IMR-90 (cell line): ENCODE measurements at regions not wholly inside any gene's neighbourhood (a gene's known extent, or its start where the extent isn't known, plus 50 kb on each side); places are given as distances from the start of the nearest gene placed in this dataset.

ENCODE experiments used
- ATAC-seq: fragments of 200-7000 bp; cut with Tn5 transposase; 2 replicates; pipeline ENCODE4 v1.9.1; 2020; ENCODE audit warnings: low read depth, mild to moderate bottlenecking, moderate library complexity
- BruUV-seq: library from RNA; stranded (reverse); fragments of 400-500 nt; replicated peaks from 2 replicates; lab custom pipeline; 2021; lab: Mats Ljungman, UMichigan
- CTCF ChIA-PET: fragments of 300-600 bp; formaldehyde crosslinking; extraction: SDS; loops from one replicate; lab custom pipeline; 2021; ENCODE audit warnings: antibody characterized with exemption; lab: Yijun Ruan, JAX
- POLR2A ChIA-PET: fragments of 300-600 bp; sonication (Branson Sonifier 250); formaldehyde crosslinking; loops from one replicate; lab custom pipeline; 2022; ENCODE audit warnings: antibody characterized with exemption; ENCODE audit not compliant: unreplicated experiment; lab: Charles Lee
- DNase-seq: peaks from one replicate; pipeline ENCODE4 v3.0.0; 2013
- H2AFZ ChIP-seq: replicated peaks from 2 replicates; pipeline ENCODE3; 2013; ENCODE audit warnings: low read length, mild to moderate bottlenecking; ENCODE audit not compliant: poor library complexity
- H2AK5ac ChIP-seq: 2 replicates; pipeline ENCODE4 v1.6.1; 2013; ENCODE audit warnings: low read depth, low read length, inconsistent platforms
- H2AK9ac ChIP-seq: replicated peaks from 2 replicates; pipeline ENCODE3; 2013; ENCODE audit warnings: mild to moderate bottlenecking, low read depth, low read length, moderate library complexity; ENCODE audit not compliant: poor library complexity
- H2BK120ac ChIP-seq: 2 replicates; pipeline ENCODE4 v1.6.1; 2013; ENCODE audit warnings: low read depth, low read length, inconsistent platforms
- H2BK15ac ChIP-seq: 3 replicates; pipeline ENCODE4 v1.6.1; 2013; ENCODE audit warnings: low read depth, low read length, inconsistent platforms
- H2BK20ac ChIP-seq: 2 replicates; pipeline ENCODE4 v1.6.1; 2013; ENCODE audit warnings: low read depth, mild to moderate bottlenecking, inconsistent platforms, low read length, moderate library complexity
- H2BK5ac ChIP-seq: 2 replicates; pipeline ENCODE4 v1.6.1; 2013; ENCODE audit warnings: mild to moderate bottlenecking, low read depth, low read length, inconsistent platforms; ENCODE audit not compliant: poor library complexity, severe bottlenecking
- H3K14ac ChIP-seq: replicated peaks from 2 replicates; pipeline ENCODE4 v1.6.1; 2013; ENCODE audit warnings: low read depth, low read length, inconsistent platforms
- H3K18ac ChIP-seq: 2 replicates; pipeline ENCODE4 v1.6.1; 2013; ENCODE audit warnings: low read depth, low read length, control low read depth
- H3K23ac ChIP-seq: 2 replicates; pipeline ENCODE4 v1.6.1; 2013; ENCODE audit warnings: low read depth, low read length, inconsistent platforms
- H3K27ac ChIP-seq: 2 replicates; pipeline ENCODE4 v1.5.1; 2013; ENCODE audit warnings: mild to moderate bottlenecking, control low read depth, low read length; ENCODE audit not compliant: insufficient read depth
- H3K27me3 ChIP-seq: 2 replicates; pipeline ENCODE4 v1.6.1; 2013; ENCODE audit warnings: low read length; ENCODE audit not compliant: control insufficient read depth, insufficient read depth
- H3K36me3 ChIP-seq: 2 replicates; pipeline ENCODE4 v1.6.1; 2013; ENCODE audit warnings: low read length, mixed read lengths; ENCODE audit not compliant: control insufficient read depth, insufficient read depth
- H3K4ac ChIP-seq: 2 replicates; pipeline ENCODE4 v1.6.1; 2013; ENCODE audit warnings: low read depth, low read length, inconsistent platforms
- H3K4me1 ChIP-seq: 2 replicates; pipeline ENCODE4 v1.6.1; 2013; ENCODE audit warnings: low read length, mixed read lengths; ENCODE audit not compliant: control insufficient read depth, insufficient read depth
- H3K4me2 ChIP-seq: 2 replicates; pipeline ENCODE4 v1.6.1; 2013; ENCODE audit warnings: low read depth, mild to moderate bottlenecking, control low read depth, low read length, moderate library complexity
- H3K4me3 ChIP-seq: 2 replicates; pipeline ENCODE4 v1.5.1; 2013; ENCODE audit warnings: low read depth, mild to moderate bottlenecking, control low read depth, low read length, moderate library complexity; ENCODE audit not compliant: insufficient read depth
- H3K56ac ChIP-seq: 2 replicates; pipeline ENCODE4 v1.6.1; 2013; ENCODE audit warnings: low read length, inconsistent platforms; ENCODE audit not compliant: insufficient read depth; ENCODE audit errors: extremely low read depth
- H3K79me1 ChIP-seq, 2 experiments: 2 replicates each; pipeline ENCODE4 v1.6.1; 2013; ENCODE audit warnings: low read length in 2 of 2, inconsistent platforms in 1 of 2, low read depth in 1 of 2
- H3K9ac ChIP-seq: 2 replicates; pipeline ENCODE4 v1.6.1; 2013; ENCODE audit warnings: low read depth, low read length, control low read depth
- H3K9me1 ChIP-seq: 2 replicates; pipeline ENCODE4 v1.6.1; 2013; ENCODE audit warnings: low read length, inconsistent platforms; ENCODE audit not compliant: insufficient read depth
- H3K9me3 ChIP-seq: 2 replicates; pipeline ENCODE4 v1.6.1; 2013; ENCODE audit warnings: low read length; ENCODE audit not compliant: control insufficient read depth, insufficient read depth
- H4K20me1 ChIP-seq: 2 replicates; pipeline ENCODE4 v1.6.1; 2013; ENCODE audit warnings: low read length, inconsistent platforms; ENCODE audit not compliant: insufficient read depth
- H4K5ac ChIP-seq: 2 replicates; pipeline ENCODE4 v1.6.1; 2013; ENCODE audit warnings: mild to moderate bottlenecking, low read depth, low read length, control low read depth
- H4K8ac ChIP-seq, 2 experiments: 2 replicates each; pipeline ENCODE4 v1.6.1; 2013; ENCODE audit warnings: low read depth in 2 of 2, low read length in 2 of 2, control low read depth in 1 of 2, inconsistent platforms in 1 of 2
- H4K91ac ChIP-seq: 2 replicates; pipeline ENCODE4 v1.6.1; 2013; ENCODE audit warnings: low read depth, low read length, inconsistent platforms; ENCODE audit not compliant: insufficient read depth
- CEBPB ChIP-seq: IDR thresholded peaks from 2 replicates; pipeline ENCODE4 v1.6.1; 2012; ENCODE audit warnings: low read depth, low read length, improper control_type of control experiment
- CHD1 ChIP-seq: IDR thresholded peaks from 2 replicates; pipeline ENCODE4 v1.6.1; 2012; ENCODE audit warnings: low read depth, low read length, improper control_type of control experiment
- MAFK ChIP-seq: IDR thresholded peaks from 2 replicates; pipeline ENCODE4 v1.6.1; 2012; ENCODE audit warnings: low read depth, low read length, improper control_type of control experiment
- MAZ ChIP-seq: IDR thresholded peaks from 2 replicates; pipeline ENCODE4 v1.6.1; 2012; ENCODE audit warnings: low read depth, mild to moderate bottlenecking, low read length, improper control_type of control experiment, moderate library complexity, borderline replicate concordance
- MXI1 ChIP-seq: IDR thresholded peaks from 2 replicates; pipeline ENCODE4 v1.6.1; 2012; ENCODE audit warnings: low read depth, mild to moderate bottlenecking, low read length, moderate library complexity, borderline replicate concordance
- NFE2L2 ChIP-seq: fragments of 150-350 bp; IDR thresholded peaks from 2 replicates; pipeline ENCODE4 v1.6.1; 2016; ENCODE audit warnings: low read depth, mild to moderate bottlenecking, low read length
- POLR2A ChIP-seq: IDR thresholded peaks from 2 replicates; pipeline ENCODE4 v1.6.1; 2012; ENCODE audit warnings: mild to moderate bottlenecking, low read depth, low read length
- RAD21 ChIP-seq: IDR thresholded peaks from 2 replicates; pipeline ENCODE4 v1.6.1; 2012; ENCODE audit warnings: low read length, improper control_type of control experiment
- RFX5 ChIP-seq: IDR thresholded peaks from 2 replicates; pipeline ENCODE4 v1.8.0; 2012; ENCODE audit warnings: low read depth, mild to moderate bottlenecking, low read length, moderate library complexity
- SMC3 ChIP-seq: fragments of 150-350 bp; IDR thresholded peaks from 2 replicates; pipeline ENCODE4 v1.6.1; 2016; ENCODE audit warnings: low read depth, mild to moderate bottlenecking, antibody characterized with exemption, low read length, moderate library complexity
- WGBS, 2 experiments: methylation state at CpG; one replicate each; pipeline versions ENCODE4 v1.1.5 to v1.1.7; 2013; ENCODE audit warnings: missing lambda C conversion rate in 2 of 2; ENCODE audit not compliant: insufficient read length in 1 of 2; ENCODE audit errors: extremely low coverage in 2 of 2; 5-methylcytosine and 5-hydroxymethylcytosine counted together
- dilution Hi-C: fragments of 300-500 bp; cut with HindIII; formaldehyde crosslinking; loops from one replicate; pipeline ENCODE4 v1.14.3; 2018; ENCODE audit warnings: low sequenced_read_pairs; ENCODE audit not compliant: unreplicated experiment
- in situ Hi-C: fragments of 300-500 bp; cut with MboI; formaldehyde crosslinking; loops from 3 replicates; pipeline ENCODE4 v1.14.3; 2019; ENCODE audit warnings: low sequenced_read_pairs, inconsistent platforms, mixed read lengths
- intact Hi-C: fragments of 100-400 bp; cut with micrococcal nuclease; formaldehyde crosslinking; loops from 2 replicates; pipeline ENCODE4 v1.10.0; 2022
- TF ChIP-seq, protein P1 (sequence below): fragments of 150-350 bp; IDR thresholded peaks from 2 replicates; pipeline ENCODE4 v1.6.1; 2016; ENCODE audit warnings: low read depth, mild to moderate bottlenecking, low read length, moderate library complexity, borderline replicate concordance
- TF ChIP-seq, protein P2 (sequence below): fragments of 150-350 bp; IDR thresholded peaks from 2 replicates; pipeline ENCODE4 v1.6.1; 2017; ENCODE audit warnings: mild to moderate bottlenecking, antibody characterized with exemption, low read length, low read depth

DNA sequence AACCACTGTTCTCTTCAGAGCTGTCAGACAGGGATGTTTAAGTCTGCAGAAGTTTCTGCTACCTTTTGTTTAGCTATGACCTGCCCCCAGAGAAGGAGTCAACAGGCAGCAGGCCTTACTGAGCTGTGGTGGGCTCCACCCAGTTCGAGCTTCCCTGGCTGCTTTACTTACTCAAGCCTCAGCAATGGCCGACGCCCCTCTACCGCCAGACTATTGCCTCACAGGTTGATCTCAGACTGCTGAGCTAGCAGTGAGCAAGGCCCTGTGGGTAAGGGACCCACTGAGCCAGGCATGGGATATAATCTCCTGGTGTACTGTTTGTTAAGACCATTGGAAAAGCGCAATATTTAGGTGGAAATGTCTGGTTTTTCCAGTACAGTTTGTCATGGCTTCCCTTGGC, 229.6 kb downstream of the TMEM167A start:
- H4K91ac ChIP-seq: no peak overlapping the region
- no peak overlapping the region for H3K56ac ChIP-seq
- H4K20me1 ChIP-seq: no peaks in the 10 kb centered on the region
- H3K27me3 ChIP-seq: no peaks in the 10 kb centered on the region
- ATAC-seq: no peak
- TF ChIP-seq MAFK: no peak
- TF ChIP-seq CHD1: no peak
- no peak for TF ChIP-seq SMC3
- TF ChIP-seq MXI1: no peak
- no peak for TF ChIP-seq RAD21
- TF ChIP-seq, protein P1, sequence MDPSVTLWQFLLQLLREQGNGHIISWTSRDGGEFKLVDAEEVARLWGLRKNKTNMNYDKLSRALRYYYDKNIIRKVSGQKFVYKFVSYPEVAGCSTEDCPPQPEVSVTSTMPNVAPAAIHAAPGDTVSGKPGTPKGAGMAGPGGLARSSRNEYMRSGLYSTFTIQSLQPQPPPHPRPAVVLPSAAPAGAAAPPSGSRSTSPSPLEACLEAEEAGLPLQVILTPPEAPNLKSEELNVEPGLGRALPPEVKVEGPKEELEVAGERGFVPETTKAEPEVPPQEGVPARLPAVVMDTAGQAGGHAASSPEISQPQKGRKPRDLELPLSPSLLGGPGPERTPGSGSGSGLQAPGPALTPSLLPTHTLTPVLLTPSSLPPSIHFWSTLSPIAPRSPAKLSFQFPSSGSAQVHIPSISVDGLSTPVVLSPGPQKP: no peak
- TF ChIP-seq MAZ: no peak
- TF ChIP-seq CEBPB: no peak
- TF ChIP-seq NFE2L2: no peak
- TF ChIP-seq RFX5: no peak
- no peak for TF ChIP-seq POLR2A
- TF ChIP-seq, protein P2, sequence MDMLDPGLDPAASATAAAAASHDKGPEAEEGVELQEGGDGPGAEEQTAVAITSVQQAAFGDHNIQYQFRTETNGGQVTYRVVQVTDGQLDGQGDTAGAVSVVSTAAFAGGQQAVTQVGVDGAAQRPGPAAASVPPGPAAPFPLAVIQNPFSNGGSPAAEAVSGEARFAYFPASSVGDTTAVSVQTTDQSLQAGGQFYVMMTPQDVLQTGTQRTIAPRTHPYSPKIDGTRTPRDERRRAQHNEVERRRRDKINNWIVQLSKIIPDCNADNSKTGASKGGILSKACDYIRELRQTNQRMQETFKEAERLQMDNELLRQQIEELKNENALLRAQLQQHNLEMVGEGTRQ: no peak
- no peaks in the 10 kb centered on the region for H3K36me3 ChIP-seq
- H3K4me1 ChIP-seq: no peaks in the 10 kb centered on the region
- no peak overlapping the region for H4K8ac ChIP-seq
- H4K5ac ChIP-seq: no peak overlapping the region
- no peak overlapping the region for H2AFZ ChIP-seq
- BruUV-seq: no TSS peak
- no peak overlapping the region for H3K4ac ChIP-seq
- H2AK5ac ChIP-seq: no peak overlapping the region
- H2BK20ac ChIP-seq: no peak overlapping the region
- H2AK9ac ChIP-seq: no peak overlapping the region
- H2BK5ac ChIP-seq: no peak overlapping the region
- H2BK15ac ChIP-seq: no peak overlapping the region
- no peaks in the 10 kb centered on the region for H3K9me1 ChIP-seq
- CTCF ChIA-PET: interaction anchor here (0.8 kb wide), 1 partner anchor 9 kb away, joined by 3 read pairs; no protein-coding TSS in a partner anchor
- H2BK120ac ChIP-seq: no peak overlapping the region
- in situ Hi-C loops (no loop called here), dilution Hi-C loops (no loop called here), intact Hi-C loops (no loop called here)
- no peak overlapping the region for H3K14ac ChIP-seq
- POLR2A ChIA-PET: no interaction called here
- H3K9ac ChIP-seq: no peak overlapping the region
- H3K27ac ChIP-seq: no peak overlapping the region
- no peak overlapping the region for H3K23ac ChIP-seq
- H3K18ac ChIP-seq: no peak overlapping the region
- no peak overlapping the region for H3K4me3 ChIP-seq
- no peaks in the 10 kb centered on the region for H3K9me3 ChIP-seq
- DNase-seq: no peak
- no peak overlapping the region for H3K4me2 ChIP-seq
- no peaks in the 10 kb centered on the region for H3K79me1 ChIP-seq
- 60% methylated on average over 2 of the region's 5 CpGs; no CpG with 5 or more reads in 1 of the 2 experiments for WGBS, 2 experiments
